Peyer's patch (tissue), 4 donors: ENCODE measurements at regions not wholly inside any gene's neighbourhood (a gene's known extent, or its start where the extent isn't known, plus 50 kb on each side); places are given as distances from the start of the nearest gene placed in this dataset.

Experiments used
- DNase-seq, 3 donors: peaks; one replicate each; pipeline ENCODE4 v3.0.0-alpha.2; 2017 to 2019
- H3K27ac ChIP-seq, 4 donors: fragments of 200-600 bp; sonication (generic); one replicate each; pipeline ENCODE4 v1.5.1; 2016 to 2019
- H3K27me3 ChIP-seq, 2 donors: fragments of 200-600 bp; sonication (generic); one replicate each; pipeline ENCODE4 v1.5.1; 2019
- H3K36me3 ChIP-seq, 3 donors: fragments of 200-600 bp; sonication (generic); one replicate each; pipeline ENCODE4 v1.5.1; 2016 to 2019
- H3K4me1 ChIP-seq, 4 donors: fragments of 200-600 bp; sonication (generic); one replicate each; pipeline ENCODE4 v1.5.1; 2016 to 2019
- H3K4me3 ChIP-seq, 4 donors: fragments of 200-600 bp; sonication (generic); 1 replicate in 3 of 4; 2 replicates in 1 of 4; pipeline ENCODE4 v1.5.1; 2016 to 2019; ENCODE audit warnings: mild to moderate bottlenecking in 1 of 4
- H3K9me3 ChIP-seq, 4 donors: fragments of 200-600 bp; sonication (generic); one replicate each; pipeline ENCODE4 v1.5.1; 2016 to 2019; ENCODE audit warnings: mild to moderate bottlenecking in 1 of 4
- POLR2A ChIP-seq, 2 donors: fragments of 450-650 bp; IDR thresholded peaks; one replicate each; pipeline ENCODE4 v1.5.1; 2017; ENCODE audit warnings: antibody characterized with exemption in 2 of 2, mild to moderate bottlenecking in 2 of 2, moderate library complexity in 2 of 2
- TF ChIP-seq, protein P1 (sequence below), 6 experiments: fragments of 450-650 bp in 4 of 6; fragments of 200-600 bp in 2 of 6; sonication (generic) in 1 of 6; IDR thresholded peaks; one replicate each; pipeline ENCODE4 v1.5.1; 2017 to 2019; ENCODE audit warnings: antibody characterized with exemption in 6 of 6, mild to moderate bottlenecking in 3 of 6, moderate library complexity in 1 of 6

DNA sequence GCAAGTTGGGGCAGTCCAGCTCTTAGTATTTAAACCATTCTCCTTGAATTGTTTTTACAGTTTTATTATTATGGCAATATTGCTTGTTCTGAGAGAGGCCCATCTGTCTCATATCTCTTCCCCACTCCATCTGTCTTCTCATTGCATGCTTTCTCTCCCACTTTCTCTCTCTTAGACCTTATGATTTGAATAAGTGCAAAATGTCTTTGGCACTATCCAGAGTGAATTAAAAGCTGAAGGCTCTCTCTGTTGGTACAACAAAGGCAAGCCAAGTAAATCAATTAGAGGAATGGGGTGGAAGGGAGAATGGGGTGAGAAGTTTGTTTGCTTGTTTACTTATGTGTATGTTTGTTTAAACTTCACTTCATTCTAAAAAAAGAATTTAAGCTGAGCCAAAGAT, 195.3 kb upstream of the RFX3 start:
- no peak overlapping the region for H3K27ac ChIP-seq
- DNase-seq = no peak
- H3K9me3 ChIP-seq = no peaks in the 10 kb centered on the region
- no peaks in the 10 kb centered on the region for H3K36me3 ChIP-seq
- H3K27me3 ChIP-seq = no peaks in the 10 kb centered on the region
- no peaks in the 10 kb centered on the region for H3K4me1 ChIP-seq
- TF ChIP-seq, protein P1, sequence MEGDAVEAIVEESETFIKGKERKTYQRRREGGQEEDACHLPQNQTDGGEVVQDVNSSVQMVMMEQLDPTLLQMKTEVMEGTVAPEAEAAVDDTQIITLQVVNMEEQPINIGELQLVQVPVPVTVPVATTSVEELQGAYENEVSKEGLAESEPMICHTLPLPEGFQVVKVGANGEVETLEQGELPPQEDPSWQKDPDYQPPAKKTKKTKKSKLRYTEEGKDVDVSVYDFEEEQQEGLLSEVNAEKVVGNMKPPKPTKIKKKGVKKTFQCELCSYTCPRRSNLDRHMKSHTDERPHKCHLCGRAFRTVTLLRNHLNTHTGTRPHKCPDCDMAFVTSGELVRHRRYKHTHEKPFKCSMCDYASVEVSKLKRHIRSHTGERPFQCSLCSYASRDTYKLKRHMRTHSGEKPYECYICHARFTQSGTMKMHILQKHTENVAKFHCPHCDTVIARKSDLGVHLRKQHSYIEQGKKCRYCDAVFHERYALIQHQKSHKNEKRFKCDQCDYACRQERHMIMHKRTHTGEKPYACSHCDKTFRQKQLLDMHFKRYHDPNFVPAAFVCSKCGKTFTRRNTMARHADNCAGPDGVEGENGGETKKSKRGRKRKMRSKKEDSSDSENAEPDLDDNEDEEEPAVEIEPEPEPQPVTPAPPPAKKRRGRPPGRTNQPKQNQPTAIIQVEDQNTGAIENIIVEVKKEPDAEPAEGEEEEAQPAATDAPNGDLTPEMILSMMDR (IDR thresholded peaks at IDR 0.05) = no peak
- no peak for TF ChIP-seq POLR2A (IDR thresholded peaks at IDR 0.05)
- H3K4me3 ChIP-seq = no peak overlapping the region

DNA sequence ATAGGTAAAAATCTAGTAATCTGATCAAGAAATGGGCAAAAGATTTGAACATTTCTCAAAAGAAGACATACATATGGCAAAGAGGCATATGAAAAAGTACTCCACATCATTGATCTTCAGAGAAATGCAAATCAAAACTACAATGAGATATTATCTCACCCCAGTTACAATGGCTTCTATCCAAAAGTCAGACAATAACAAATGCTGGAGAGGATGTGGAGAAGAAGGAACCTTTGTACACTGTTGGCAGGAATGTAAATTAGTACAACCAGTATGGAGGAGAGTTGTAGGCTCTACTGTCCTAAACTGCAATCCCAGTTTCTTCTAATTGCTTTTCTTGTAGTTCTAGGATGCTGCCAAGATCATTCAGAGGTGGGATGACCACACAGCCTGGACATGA, 193.5 kb upstream of the RFX3 start:
- H3K27me3 ChIP-seq = no peaks in the 10 kb centered on the region
- H3K27ac ChIP-seq = no peak overlapping the region

DNA sequence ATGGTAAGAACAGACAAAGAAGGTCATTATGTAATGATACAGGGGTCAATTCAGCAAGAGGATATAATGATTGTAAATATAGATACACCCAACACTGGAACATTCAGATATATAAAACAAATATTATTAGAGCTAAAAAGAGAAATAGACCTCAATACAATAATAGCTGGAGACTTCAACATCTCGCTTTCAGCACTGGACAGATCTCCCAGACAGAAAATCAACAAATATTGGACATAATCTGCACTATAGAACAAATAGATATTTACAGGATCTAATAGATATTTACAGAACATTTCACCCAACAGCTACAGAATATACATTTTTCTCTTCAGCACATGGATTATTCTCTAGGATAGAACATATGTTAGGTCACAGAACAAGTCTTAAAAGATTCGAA, 190.6 kb upstream of the RFX3 start:
- DNase-seq = no peak
- no peak for TF ChIP-seq POLR2A (IDR thresholded peaks at IDR 0.05)
- TF ChIP-seq, protein P1 (IDR thresholded peaks at IDR 0.05) = no peak
- no peak overlapping the region for H3K27ac ChIP-seq
- H3K4me1 ChIP-seq = no peaks in the 10 kb centered on the region
- H3K27me3 ChIP-seq = no peaks in the 10 kb centered on the region
- H3K4me3 ChIP-seq = no peak overlapping the region
- no peaks in the 10 kb centered on the region for H3K36me3 ChIP-seq
- no peaks in the 10 kb centered on the region for H3K9me3 ChIP-seq

More for the DNA sequence above, 193.5 kb upstream of the RFX3 start:
- Histone ChIP-seq H3K4me3 (no peak overlapping the region), H3K36me3 (no peaks in the 10 kb centered on the region), H3K9me3 (no peaks in the 10 kb centered on the region), H3K4me1 (no peaks in the 10 kb centered on the region)
- no peak for TF ChIP-seq POLR2A (IDR thresholded peaks at IDR 0.05)
- TF ChIP-seq, protein P1 (IDR thresholded peaks at IDR 0.05) = no peak
- no peak for DNase-seq

DNA sequence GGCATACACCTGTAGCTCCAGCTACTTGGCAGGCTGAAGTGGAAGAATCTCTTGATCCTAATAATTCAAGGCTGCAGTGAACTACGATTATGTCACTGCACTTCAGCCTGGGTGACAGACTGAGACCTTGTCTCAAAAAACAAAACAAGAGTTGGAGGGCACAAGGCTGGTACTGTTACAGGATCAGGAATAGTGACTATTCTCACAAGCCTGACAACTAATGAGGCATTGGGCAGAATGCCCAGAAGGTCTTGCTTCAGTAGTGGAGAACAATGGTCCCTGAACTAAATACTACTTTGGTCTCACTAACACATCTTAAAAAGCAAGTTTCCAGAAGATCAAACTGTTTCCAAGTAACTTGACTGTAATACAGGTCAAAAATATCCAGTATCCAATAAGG, 182.9 kb upstream of the RFX3 start:
- H3K4me1 ChIP-seq = no peaks in the 10 kb centered on the region
- no peaks in the 10 kb centered on the region for H3K9me3 ChIP-seq
- TF ChIP-seq, protein P1 (IDR thresholded peaks at IDR 0.05) = no peak
- TF ChIP-seq POLR2A (IDR thresholded peaks at IDR 0.05) = no peak
- H3K36me3 ChIP-seq = no peaks in the 10 kb centered on the region
- H3K27me3 ChIP-seq = no peaks in the 10 kb centered on the region
- H3K4me3 ChIP-seq = no peak overlapping the region
- no peak overlapping the region for H3K27ac ChIP-seq
- no peak for DNase-seq

DNA sequence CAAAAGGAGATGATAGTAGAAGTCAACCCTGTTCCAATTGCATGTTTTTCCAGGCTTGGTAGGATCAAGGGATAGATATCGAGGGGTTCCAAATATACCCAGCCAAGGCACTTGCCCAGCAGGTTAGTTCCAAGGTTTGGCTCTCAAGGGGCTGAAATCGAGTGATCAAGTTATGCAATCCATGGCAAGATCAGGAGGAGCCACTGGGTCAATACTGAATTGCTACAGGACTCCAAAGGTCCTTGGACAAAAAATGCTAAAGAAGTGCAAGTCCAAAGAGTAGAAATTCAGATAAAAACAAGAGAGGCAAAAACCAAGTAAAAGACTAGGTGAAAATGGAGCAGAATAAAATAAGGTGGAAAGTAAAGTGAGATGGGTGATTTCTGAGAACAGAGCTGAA, 179.1 kb upstream of the RFX3 start:
- DNase-seq = no peak
- Histone ChIP-seq H3K4me1 (no peaks in the 10 kb centered on the region), H3K4me3 (no peak overlapping the region), H3K27me3 (no peaks in the 10 kb centered on the region), H3K27ac (no peak overlapping the region), H3K36me3 (no peaks in the 10 kb centered on the region), H3K9me3 (no peaks in the 10 kb centered on the region)
- no peak for TF ChIP-seq POLR2A (IDR thresholded peaks at IDR 0.05)
- TF ChIP-seq, protein P1 (IDR thresholded peaks at IDR 0.05) = no peak

DNA sequence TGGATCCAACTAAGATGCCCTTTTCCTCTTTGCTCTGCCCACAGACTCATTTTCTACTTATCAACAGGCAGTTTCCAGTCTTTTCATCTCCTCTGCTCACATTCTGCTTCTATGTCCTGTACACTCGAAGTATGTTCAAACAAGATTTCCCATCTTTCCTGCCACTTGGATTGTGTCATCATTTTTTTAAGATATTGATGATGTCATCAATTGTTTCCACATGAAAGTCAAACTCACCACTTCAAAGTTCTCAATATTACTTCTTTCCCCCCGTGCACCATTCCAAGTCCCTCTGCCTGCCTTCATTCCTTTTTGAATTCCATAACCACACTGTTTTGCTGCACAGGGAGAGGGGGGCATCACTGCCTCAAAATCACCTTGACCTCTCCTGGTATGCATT, 175.0 kb upstream of the RFX3 start:
- no peak for TF ChIP-seq POLR2A (IDR thresholded peaks at IDR 0.05)
- TF ChIP-seq, protein P1 (IDR thresholded peaks at IDR 0.05) = no peak
- Histone ChIP-seq H3K9me3 (no peaks in the 10 kb centered on the region), H3K27me3 (no peaks in the 10 kb centered on the region), H3K4me3 (no peak overlapping the region), H3K4me1 (no peaks in the 10 kb centered on the region), H3K36me3 (no peaks in the 10 kb centered on the region), H3K27ac (no peak overlapping the region)
- DNase-seq = no peak
